K562 (cell line): ENCODE measurements at regions not wholly inside any gene's neighbourhood (a gene's known extent, or its start where the extent isn't known, plus 50 kb on each side); places are given as distances from the start of the nearest gene placed in this dataset.

Experiments
- BCOR ChIP-seq: fragments of 450-650 bp; IDR thresholded peaks from 2 replicates; pipeline ENCODE4 v1.6.1; 2016
- CEBPZ ChIP-seq: fragments of 150-350 bp; IDR thresholded peaks from 2 replicates; pipeline ENCODE4 v1.6.1; 2014; ENCODE audit warnings: low read depth, mild to moderate bottlenecking, low read length, borderline replicate concordance
- CSDE1 ChIP-seq, 2 experiments: fragments of 450-650 bp; IDR thresholded peaks; 2 replicates each; pipeline ENCODE4 v1.6.1; 2016; ENCODE audit warnings: mild to moderate bottlenecking in 1 of 2
- FOXM1 ChIP-seq, 2 experiments: fragments of 450-650 bp in 1 of 2; sonication (generic) in 1 of 2; formaldehyde crosslinking in 1 of 2; IDR thresholded peaks; 2 replicates each; pipeline versions ENCODE4 v1.6.1 to v1.9.0; 2017 to 2022; ENCODE audit warnings: low read depth in 2 of 2, mild to moderate bottlenecking in 2 of 2, missing genetic modification reagents in 1 of 2, moderate library complexity in 1 of 2
- IRF2 ChIP-seq: sonication (generic); formaldehyde crosslinking; IDR thresholded peaks from 2 replicates; pipeline ENCODE4 v1.8.1; 2022; ENCODE audit warnings: mild to moderate bottlenecking, missing genetic modification reagents
- NEUROD1 ChIP-seq: fragments of 150-350 bp; IDR thresholded peaks from 2 replicates; pipeline ENCODE4 v1.6.1; 2014; ENCODE audit warnings: borderline replicate concordance, low read length, low read depth; ENCODE audit not compliant: partially characterized antibody
- NONO ChIP-seq, 2 experiments: fragments of 200-400 bp in 1 of 2; fragments of 450-650 bp in 1 of 2; formaldehyde crosslinking in 1 of 2; IDR thresholded peaks; 2 replicates each; pipeline ENCODE4 v1.6.1; 2017; ENCODE audit warnings: low read depth in 2 of 2, mild to moderate bottlenecking in 2 of 2, moderate library complexity in 2 of 2, low read length in 1 of 2
- NR2F6 ChIP-seq: fragments of 450-650 bp; formaldehyde crosslinking; IDR thresholded peaks from 2 replicates; pipeline ENCODE4 v1.4.0; 2020; ENCODE audit warnings: mild to moderate bottlenecking
- NR4A1 ChIP-seq, 2 experiments: fragments of 250-450 bp in 1 of 2; fragments of 450-650 bp in 1 of 2; sonication (Bioruptor Pico) in 1 of 2; IDR thresholded peaks; 2 replicates each; pipeline versions ENCODE4 v1.4.0 to v1.6.1; 2016 to 2020; ENCODE audit warnings: mild to moderate bottlenecking in 2 of 2, missing compliant biosample characterization in 1 of 2, missing genetic modification characterization in 1 of 2, moderate library complexity in 1 of 2
- SMAD2 ChIP-seq: fragments of 150-350 bp; IDR thresholded peaks from 2 replicates; pipeline ENCODE4 v1.6.1; 2014; ENCODE audit warnings: low read depth, mild to moderate bottlenecking, low read length
- SMARCE1 ChIP-seq: fragments of 450-650 bp; IDR thresholded peaks from 2 replicates; pipeline ENCODE4 v1.7.1; 2016; ENCODE audit warnings: mild to moderate bottlenecking
- SMC3 ChIP-seq: conservative IDR thresholded peaks from 2 replicates; pipeline ENCODE4 v1.6.1; 2011; ENCODE audit warnings: low read depth, low read length, improper control_type of control experiment; ENCODE audit not compliant: insufficient read depth
- TCFL5 ChIP-seq: fragments of 250-450 bp; sonication (Bioruptor Pico); conservative IDR thresholded peaks from 2 replicates; pipeline ENCODE4 v1.6.1; 2021; ENCODE audit warnings: mild to moderate bottlenecking, moderate library complexity, matching md5 sums
- TRIM28 ChIP-seq: fragments of 450-650 bp; IDR thresholded peaks from 2 replicates; pipeline ENCODE4 v1.6.1; 2017
- ZBTB33 ChIP-seq: sonication (generic); formaldehyde crosslinking; IDR thresholded peaks from 2 replicates; pipeline ENCODE4 v1.8.1; 2023; ENCODE audit warnings: mild to moderate bottlenecking, missing genetic modification reagents
- ZFPM2 ChIP-seq: fragments of 250-450 bp; sonication (Bioruptor Pico); IDR thresholded peaks from 2 replicates; pipeline ENCODE4 v1.5.1; 2022; ENCODE audit warnings: mild to moderate bottlenecking
- ZNF785 ChIP-seq: fragments of 250-450 bp; sonication (Bioruptor Pico); IDR thresholded peaks from 2 replicates; pipeline ENCODE4 v1.4.0; 2020; ENCODE audit warnings: mild to moderate bottlenecking
- TF ChIP-seq, protein P1 (sequence below): sonication (generic); formaldehyde crosslinking; IDR thresholded peaks from 2 replicates; pipeline ENCODE4 v1.8.0; 2022; ENCODE audit warnings: mild to moderate bottlenecking, missing genetic modification reagents
- TF ChIP-seq, protein P2 (sequence below): sonication (generic); formaldehyde crosslinking; IDR thresholded peaks from 2 replicates; pipeline ENCODE4 v1.8.0; 2022; ENCODE audit warnings: missing genetic modification reagents, mild to moderate bottlenecking, borderline replicate concordance

GRCh38 chr6:146887447-146888077, 288.8 kb downstream of the ADGB start (continued):
- TF ChIP-seq CEBPZ (no peak), ZNF785 (CRISPR knock-in tag) (peak; percentile 99), BCOR (no peak), IRF2 (CRISPR knock-in tag) (no peak), TRIM28 (no peak), CSDE1 (IDR thresholded peaks at IDR 0.05) (no peak), TCFL5 (CRISPR knock-in tag) (peak; percentile 100), SMC3 (0 out of 2 replicates have a peak, but pooled peaks have one; percentile 1), ZBTB33 (CRISPR knock-in tag) (no peak), NR2F6 (peak; percentile 100), NR4A1 (CRISPR knock-in tag; IDR thresholded peaks at IDR 0.05) (peak; percentile 100), NR4A1 (tag; IDR thresholded peaks at IDR 0.05) (peak; percentile 100), SMARCE1 (peak; percentile 31; the same call in 1 of the 2 replicates), NEUROD1 (no peak), FOXM1 (IDR thresholded peaks at IDR 0.05; ENCODE audit: low read depth) (no peak), FOXM1 (CRISPR knock-in tag; IDR thresholded peaks at IDR 0.05; ENCODE audit: low read depth) (no peak), NONO (IDR thresholded peaks at IDR 0.05; ENCODE audit: low read depth in 2 of 2, low read length in 1 of 2) (no peak), SMAD2 (no peak), ZFPM2 (CRISPR knock-in tag) (peak; percentile 100)
- TF ChIP-seq, protein P1, sequence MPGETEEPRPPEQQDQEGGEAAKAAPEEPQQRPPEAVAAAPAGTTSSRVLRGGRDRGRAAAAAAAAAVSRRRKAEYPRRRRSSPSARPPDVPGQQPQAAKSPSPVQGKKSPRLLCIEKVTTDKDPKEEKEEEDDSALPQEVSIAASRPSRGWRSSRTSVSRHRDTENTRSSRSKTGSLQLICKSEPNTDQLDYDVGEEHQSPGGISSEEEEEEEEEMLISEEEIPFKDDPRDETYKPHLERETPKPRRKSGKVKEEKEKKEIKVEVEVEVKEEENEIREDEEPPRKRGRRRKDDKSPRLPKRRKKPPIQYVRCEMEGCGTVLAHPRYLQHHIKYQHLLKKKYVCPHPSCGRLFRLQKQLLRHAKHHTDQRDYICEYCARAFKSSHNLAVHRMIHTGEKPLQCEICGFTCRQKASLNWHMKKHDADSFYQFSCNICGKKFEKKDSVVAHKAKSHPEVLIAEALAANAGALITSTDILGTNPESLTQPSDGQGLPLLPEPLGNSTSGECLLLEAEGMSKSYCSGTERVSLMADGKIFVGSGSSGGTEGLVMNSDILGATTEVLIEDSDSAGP, result no peak
- TF ChIP-seq, protein P2, sequence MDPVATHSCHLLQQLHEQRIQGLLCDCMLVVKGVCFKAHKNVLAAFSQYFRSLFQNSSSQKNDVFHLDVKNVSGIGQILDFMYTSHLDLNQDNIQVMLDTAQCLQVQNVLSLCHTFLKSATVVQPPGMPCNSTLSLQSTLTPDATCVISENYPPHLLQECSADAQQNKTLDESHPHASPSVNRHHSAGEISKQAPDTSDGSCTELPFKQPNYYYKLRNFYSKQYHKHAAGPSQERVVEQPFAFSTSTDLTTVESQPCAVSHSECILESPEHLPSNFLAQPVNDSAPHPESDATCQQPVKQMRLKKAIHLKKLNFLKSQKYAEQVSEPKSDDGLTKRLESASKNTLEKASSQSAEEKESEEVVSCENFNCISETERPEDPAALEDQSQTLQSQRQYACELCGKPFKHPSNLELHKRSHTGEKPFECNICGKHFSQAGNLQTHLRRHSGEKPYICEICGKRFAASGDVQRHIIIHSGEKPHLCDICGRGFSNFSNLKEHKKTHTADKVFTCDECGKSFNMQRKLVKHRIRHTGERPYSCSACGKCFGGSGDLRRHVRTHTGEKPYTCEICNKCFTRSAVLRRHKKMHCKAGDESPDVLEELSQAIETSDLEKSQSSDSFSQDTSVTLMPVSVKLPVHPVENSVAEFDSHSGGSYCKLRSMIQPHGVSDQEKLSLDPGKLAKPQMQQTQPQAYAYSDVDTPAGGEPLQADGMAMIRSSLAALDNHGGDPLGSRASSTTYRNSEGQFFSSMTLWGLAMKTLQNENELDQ, result no peak
